GM23248 (cell line): ENCODE measurements at regions not wholly inside any gene's neighbourhood (a gene's known extent, or its start where the extent isn't known, plus 50 kb on each side); places are given as distances from the start of the nearest gene placed in this dataset.

Experiments used
- DNase-seq: peaks from one replicate; pipeline ENCODE4 v3.0.0-alpha.2; 2015
- H2AFZ ChIP-seq: fragments of 200-600 bp; sonication (generic); 2 replicates; pipeline ENCODE4 v1.6.1; 2016; ENCODE audit warnings: antibody characterized with exemption
- H3F3A ChIP-seq: fragments of 200-600 bp; sonication (generic); 2 replicates; pipeline ENCODE4 v1.6.1; 2016; ENCODE audit warnings: mild to moderate bottlenecking, antibody characterized with exemption, mixed run types; ENCODE audit not compliant: insufficient read depth
- H3K27ac ChIP-seq: fragments of 200-600 bp; sonication (generic); 2 replicates; pipeline ENCODE4 v1.5.1; 2016; ENCODE audit warnings: mild to moderate bottlenecking
- H3K27me3 ChIP-seq: fragments of 200-600 bp; sonication (generic); replicated peaks from 2 replicates; pipeline ENCODE4 v1.6.1; 2016; ENCODE audit warnings: mild to moderate bottlenecking; ENCODE audit not compliant: insufficient read depth
- H3K36me3 ChIP-seq: fragments of 200-600 bp; sonication (generic); 2 replicates; pipeline ENCODE4 v1.6.1; 2016; ENCODE audit warnings: low read depth, mild to moderate bottlenecking
- H3K4me1 ChIP-seq: fragments of 200-600 bp; sonication (generic); 2 replicates; pipeline ENCODE4 v1.6.1; 2016; ENCODE audit warnings: mild to moderate bottlenecking; ENCODE audit not compliant: insufficient read depth
- H3K4me2 ChIP-seq: fragments of 200-600 bp; sonication (generic); one replicate; pipeline ENCODE4 v1.6.1; 2016; ENCODE audit warnings: mild to moderate bottlenecking; ENCODE audit not compliant: unreplicated experiment
- H3K4me3 ChIP-seq: fragments of 200-600 bp; sonication (generic); 2 replicates; pipeline ENCODE4 v1.5.1; 2016; ENCODE audit warnings: mild to moderate bottlenecking
- H3K79me2 ChIP-seq: fragments of 200-600 bp; sonication (generic); 2 replicates; pipeline ENCODE4 v1.6.1; 2016; ENCODE audit warnings: mild to moderate bottlenecking; ENCODE audit not compliant: insufficient read depth
- H3K9ac ChIP-seq: fragments of 200-600 bp; sonication (generic); 2 replicates; pipeline ENCODE4 v1.6.1; 2016; ENCODE audit warnings: mild to moderate bottlenecking
- H3K9me2 ChIP-seq: fragments of 200-600 bp; sonication (generic); 2 replicates; pipeline ENCODE4 v1.6.1; 2016; ENCODE audit warnings: mixed run types, mild to moderate bottlenecking, moderate library complexity; ENCODE audit not compliant: insufficient read depth
- H3K9me3 ChIP-seq: fragments of 200-600 bp; sonication (generic); one replicate; pipeline ENCODE4 v1.6.1; 2017; ENCODE audit warnings: low read depth
- H4K20me1 ChIP-seq: fragments of 200-600 bp; sonication (generic); 2 replicates; pipeline ENCODE4 v1.6.0; 2016; ENCODE audit not compliant: insufficient read depth
- EZH2 ChIP-seq: fragments of 200-600 bp; sonication (generic); IDR thresholded peaks from 2 replicates; pipeline ENCODE4 v1.6.1; 2018; ENCODE audit warnings: antibody characterized with exemption, mild to moderate bottlenecking; ENCODE audit not compliant: insufficient read depth, poor library complexity, severe bottlenecking
- EZH2phosphoT487 ChIP-seq: fragments of 200-600 bp; sonication (generic); IDR thresholded peaks from 2 replicates; pipeline ENCODE4 v1.6.1; 2018; ENCODE audit warnings: antibody characterized with exemption, moderate library complexity, mild to moderate bottlenecking, low read depth; ENCODE audit not compliant: insufficient read depth
- WGBS, 2 experiments: methylation state at CpG; one replicate each; pipeline ENCODE4 v1.1.6; 2015 to 2017; ENCODE audit warnings: low lambda C conversion rate in 2 of 2, low coverage in 1 of 2; ENCODE audit errors: missing lambda C conversion rate in 2 of 2; 5-methylcytosine and 5-hydroxymethylcytosine counted together
- in situ Hi-C: fragments of 300-500 bp; cut with MboI; formaldehyde crosslinking; loops from 2 replicates; pipeline ENCODE4 v1.15.0; 2020

GRCh38 chr14:48140804-48141203 is 465.4 kb upstream of the MDGA2 start:
- H3K4me1 ChIP-seq = no peaks in the 10 kb centered on the region
- no peaks in the 10 kb centered on the region for H3K79me2 ChIP-seq
- H2AFZ ChIP-seq = no peak overlapping the region
- no peak for DNase-seq
- in situ Hi-C loops = no loop called here
- no peaks in the 10 kb centered on the region for H4K20me1 ChIP-seq
- H3K27ac ChIP-seq = no peak overlapping the region
- no peaks in the 10 kb centered on the region for H3K36me3 ChIP-seq
- no peaks in the 10 kb centered on the region for H3K9me2 ChIP-seq
- H3K4me3 ChIP-seq = no peak overlapping the region
- H3K9me3 ChIP-seq = no peaks in the 10 kb centered on the region
- no peak for TF ChIP-seq EZH2
- TF ChIP-seq EZH2phosphoT487 = no peak
- H3F3A ChIP-seq = no peaks in the 10 kb centered on the region
- WGBS, 2 experiments = 21 to 25% methylated on average over 3 of the region's 3 CpGs
- H3K27me3 ChIP-seq = no peaks in the 10 kb centered on the region
- no peak overlapping the region for H3K9ac ChIP-seq
- H3K4me2 ChIP-seq = no peak overlapping the region

- no peaks in the 10 kb centered on the region for H3F3A ChIP-seq
- in situ Hi-C loops = no loop called here
- no peaks in the 10 kb centered on the region for H3K4me1 ChIP-seq
- TF ChIP-seq EZH2phosphoT487 = no peak
- no peak for TF ChIP-seq EZH2
- no peak overlapping the region for H3K4me2 ChIP-seq
- no peaks in the 10 kb centered on the region for H3K79me2 ChIP-seq
- DNase-seq = no peak
- no peaks in the 10 kb centered on the region for H4K20me1 ChIP-seq
- H3K4me3 ChIP-seq = no peak overlapping the region
- H3K9me3 ChIP-seq = no peaks in the 10 kb centered on the region
- H2AFZ ChIP-seq = no peak overlapping the region
- H3K36me3 ChIP-seq = no peaks in the 10 kb centered on the region
- H3K27me3 ChIP-seq = no peaks in the 10 kb centered on the region
- H3K9ac ChIP-seq = no peak overlapping the region
- H3K27ac ChIP-seq = no peak overlapping the region
- no peaks in the 10 kb centered on the region for H3K9me2 ChIP-seq
Observed at GRCh38 chr14:48129472-48129871, 454.1 kb upstream of the MDGA2 start.

GRCh38 chr14:48127674-48128073 is 452.3 kb upstream of the MDGA2 start:
- no peaks in the 10 kb centered on the region for H4K20me1 ChIP-seq
- H3K4me1 ChIP-seq = no peaks in the 10 kb centered on the region
- H3K27ac ChIP-seq = no peak overlapping the region
- 13% methylated on average over 5 of the region's 5 CpGs for WGBS, 2 experiments
- no peaks in the 10 kb centered on the region for H3K79me2 ChIP-seq
- H3K4me2 ChIP-seq = no peak overlapping the region
- H3K9ac ChIP-seq = no peak overlapping the region
- no peaks in the 10 kb centered on the region for H3K36me3 ChIP-seq
- H2AFZ ChIP-seq = no peak overlapping the region
- H3K27me3 ChIP-seq = no peaks in the 10 kb centered on the region
- TF ChIP-seq EZH2 (no peak), EZH2phosphoT487 (no peak)
- H3K9me3 ChIP-seq = no peaks in the 10 kb centered on the region
- H3K4me3 ChIP-seq = no peak overlapping the region
- in situ Hi-C loops = no loop called here
- H3K9me2 ChIP-seq = no peaks in the 10 kb centered on the region
- no peak for DNase-seq
- H3F3A ChIP-seq = no peaks in the 10 kb centered on the region

DNA sequence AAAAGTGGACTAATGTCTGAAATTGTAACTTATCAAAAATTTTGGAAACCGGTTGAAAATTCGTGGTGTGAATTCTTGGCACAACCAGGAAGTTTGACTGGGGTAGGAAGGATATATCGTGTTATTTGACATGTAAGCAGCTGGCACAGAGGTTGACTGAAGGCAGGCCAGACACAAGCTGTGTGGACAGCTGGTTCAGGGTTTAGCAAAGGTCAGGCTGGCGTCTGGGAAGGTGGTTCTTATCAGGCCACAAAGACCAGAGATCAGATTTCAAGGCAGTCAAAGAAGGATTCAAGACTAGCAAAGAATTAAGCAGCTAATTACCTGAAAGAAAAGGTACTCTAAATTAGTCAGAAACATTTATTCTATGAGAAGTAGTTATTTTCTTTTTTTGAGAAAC is 450.2 kb upstream of the MDGA2 start:
- Histone ChIP-seq H3K9ac (no peak overlapping the region), H3K79me2 (no peaks in the 10 kb centered on the region), H3F3A (no peaks in the 10 kb centered on the region), H3K27ac (no peak overlapping the region), H3K4me2 (no peak overlapping the region), H3K9me3 (no peaks in the 10 kb centered on the region), H4K20me1 (no peaks in the 10 kb centered on the region), H3K27me3 (no peaks in the 10 kb centered on the region), H3K4me3 (no peak overlapping the region), H3K9me2 (no peaks in the 10 kb centered on the region), H2AFZ (no peak overlapping the region), H3K4me1 (no peaks in the 10 kb centered on the region), H3K36me3 (no peaks in the 10 kb centered on the region)
- in situ Hi-C loops = no loop called here
- TF ChIP-seq EZH2phosphoT487 (no peak), EZH2 (no peak)
- no peak for DNase-seq
- WGBS, 2 experiments = 1% methylated on average over 4 of the region's 4 CpGs

GRCh38 chr14:48113713-48114112 is 438.3 kb upstream of the MDGA2 start:
- Histone ChIP-seq H3K9ac (no peak overlapping the region), H3K4me2 (no peak overlapping the region), H3K36me3 (no peaks in the 10 kb centered on the region), H3K4me1 (no peaks in the 10 kb centered on the region), H3K27ac (no peak overlapping the region), H2AFZ (no peak overlapping the region), H4K20me1 (no peaks in the 10 kb centered on the region), H3K27me3 (no peaks in the 10 kb centered on the region), H3K4me3 (no peak overlapping the region), H3K79me2 (no peaks in the 10 kb centered on the region), H3F3A (no peaks in the 10 kb centered on the region), H3K9me2 (no peaks in the 10 kb centered on the region), H3K9me3 (no peaks in the 10 kb centered on the region)
- no peak for TF ChIP-seq EZH2phosphoT487
- no peak for TF ChIP-seq EZH2
- WGBS, 2 experiments = 20 to 32% methylated on average over 6 of the region's 6 CpGs
- DNase-seq = no peak
- in situ Hi-C loops = no loop called here
